Body of pancreas (tissue), 4 donors: ENCODE measurements at regions not wholly inside any gene's neighbourhood (a gene's known extent, or its start where the extent isn't known, plus 50 kb on each side); places are given as distances from the start of the nearest gene placed in this dataset.

Experiments used
- CTCF ChIP-seq, 7 experiments: fragments of 450-650 bp in 4 of 7; fragments of 200-600 bp in 3 of 7; sonication (generic) in 3 of 7; IDR thresholded peaks; one replicate each; pipeline ENCODE4 v1.5.1; 2016 to 2019; ENCODE audit warnings: antibody characterized with exemption in 7 of 7
- POLR2A ChIP-seq, 3 donors: fragments of 450-650 bp; IDR thresholded peaks; one replicate each; pipeline ENCODE4 v1.6.1; 2016; ENCODE audit warnings: antibody characterized with exemption in 3 of 3, mild to moderate bottlenecking in 2 of 3

GRCh38 chr3:83033133-83033532 is 1271.7 kb upstream of the GBE1 start:
- TF ChIP-seq CTCF (IDR thresholded peaks at IDR 0.05): no peak
- no peak for TF ChIP-seq POLR2A (IDR thresholded peaks at IDR 0.05)
